AG10803 (cell line): ENCODE measurements at regions not wholly inside any gene's neighbourhood (a gene's known extent, or its start where the extent isn't known, plus 50 kb on each side); places are given as distances from the start of the nearest gene placed in this dataset.

Experiments used
- DNase-seq: peaks from one replicate; pipeline ENCODE4 v3.0.0; 2010; ENCODE audit warnings: low read depth
- H3K4me3 ChIP-seq: 2 replicates; pipeline ENCODE4 v1.5.1; 2011; ENCODE audit warnings: mild to moderate bottlenecking, low read length, control low read depth
- CTCF ChIP-seq: conservative IDR thresholded peaks from 2 replicates; pipeline ENCODE4 v1.5.1; 2011; ENCODE audit warnings: mild to moderate bottlenecking, low read length, control low read depth, inconsistent platforms

GRCh38 chr1:38578271-38578951, 281.2 kb downstream of the RRAGC start:
- no peak overlapping the region for H3K4me3 ChIP-seq
- no peak for TF ChIP-seq CTCF
- DNase-seq: no peak

GRCh38 chr1:38577937-38578270, 281.7 kb downstream of the RRAGC start:
- H3K4me3 ChIP-seq: no peak overlapping the region
- no peak for DNase-seq
- TF ChIP-seq CTCF: no peak

DNA sequence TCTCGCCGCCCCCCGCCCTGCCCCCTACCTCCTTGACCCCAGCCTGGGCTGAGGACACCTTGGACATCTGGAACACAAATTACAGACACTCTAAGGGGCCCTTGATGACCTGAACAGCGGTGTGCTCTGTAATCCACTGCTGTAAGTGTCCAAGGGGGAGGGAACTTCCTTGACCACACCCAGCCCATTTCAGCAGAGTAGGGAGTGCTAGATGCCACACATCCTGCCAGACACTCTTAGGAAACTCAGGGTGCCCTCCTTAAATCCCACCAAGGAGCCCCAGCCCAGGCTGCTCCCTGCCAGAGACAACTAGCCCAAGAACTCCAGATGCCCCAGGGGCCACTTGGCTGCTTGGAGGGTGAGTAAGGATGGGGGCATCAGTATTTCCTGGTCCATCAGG, 282.2 kb downstream of the RRAGC start:
- no peak for TF ChIP-seq CTCF
- H3K4me3 ChIP-seq: no peak overlapping the region
- DNase-seq: no peak

GRCh38 chr1:38576241-38576640, 283.3 kb downstream of the RRAGC start:
- no peak for TF ChIP-seq CTCF
- H3K4me3 ChIP-seq: no peak overlapping the region
- no peak for DNase-seq

DNA sequence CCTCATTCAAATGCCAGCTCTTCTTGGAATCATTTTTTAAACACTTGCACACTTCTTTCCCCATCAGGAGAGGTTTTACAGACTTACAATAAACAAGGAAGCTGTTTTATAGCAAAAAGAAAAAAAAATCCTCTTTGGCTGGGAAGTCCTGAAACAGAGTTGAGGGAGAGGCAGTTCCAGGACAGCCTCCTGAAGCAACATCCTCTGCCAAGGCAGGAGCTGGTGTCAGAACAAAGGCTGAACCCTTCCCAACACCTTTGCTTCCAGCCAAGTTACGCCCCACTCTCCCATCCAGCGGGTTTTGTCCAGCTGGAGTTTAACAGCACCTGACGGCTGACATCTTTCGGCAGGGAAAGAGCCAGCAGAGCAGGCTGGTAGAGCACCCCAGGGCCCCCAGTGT, 287.8 kb downstream of the RRAGC start:
- no peak overlapping the region for H3K4me3 ChIP-seq
- DNase-seq: no peak
- TF ChIP-seq CTCF: no peak

DNA sequence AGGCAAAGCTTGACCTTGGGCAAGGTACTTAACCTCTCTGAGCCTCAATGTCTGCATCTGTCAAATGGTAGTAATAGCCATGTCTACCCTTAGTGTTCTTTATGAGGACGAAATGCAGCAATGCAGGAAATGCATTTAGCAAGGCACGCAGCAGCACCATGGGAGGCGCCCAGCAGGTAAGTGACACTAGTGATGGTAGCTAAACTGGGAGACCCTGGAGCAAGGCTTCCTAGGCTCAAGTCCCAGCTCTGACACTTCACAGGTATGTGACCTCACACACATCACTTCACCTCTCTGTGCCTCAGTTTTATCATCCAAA, 289.0 kb downstream of the RRAGC start:
- TF ChIP-seq CTCF: no peak
- no peak overlapping the region for H3K4me3 ChIP-seq
- DNase-seq: no peak

DNA sequence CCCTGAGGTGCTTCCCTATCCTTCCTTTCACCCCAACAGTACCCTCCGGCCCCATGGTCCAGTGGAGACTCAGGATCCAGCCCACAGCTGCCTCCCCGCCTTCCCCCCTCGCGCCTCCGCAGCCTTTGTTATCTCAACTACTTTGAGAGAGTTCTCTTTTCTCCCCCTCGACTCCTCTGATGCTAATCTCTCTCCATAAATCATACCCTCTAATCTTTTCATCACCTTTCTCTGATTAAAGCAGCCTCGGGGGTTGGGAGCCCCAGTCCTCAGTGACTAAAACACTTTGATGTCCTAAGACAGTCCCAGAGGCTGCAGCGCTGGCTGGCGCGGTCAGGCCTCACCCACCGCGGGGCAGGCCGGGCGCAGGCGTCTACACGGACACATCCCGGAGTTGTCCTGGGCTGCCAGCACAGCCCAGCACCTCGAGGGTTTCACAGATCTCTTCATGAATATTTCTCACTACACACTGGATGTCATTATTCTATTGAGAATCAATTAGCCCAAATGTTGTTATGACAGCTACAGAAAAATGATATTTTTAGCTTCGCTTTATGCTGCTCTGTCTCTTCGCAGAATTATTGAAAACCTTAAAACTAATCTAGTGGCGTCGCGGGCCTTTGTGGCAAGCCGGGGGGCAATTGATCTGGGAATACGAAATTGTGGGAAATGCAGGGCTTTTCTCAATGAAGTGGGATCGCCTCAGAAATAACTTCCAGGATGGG, 289.5 kb downstream of the RRAGC start:
- DNase-seq: no peak
- no peak for TF ChIP-seq CTCF
- H3K4me3 ChIP-seq: no peak overlapping the region
